ENCODE measurements at regions not wholly inside any gene's neighbourhood (a gene's known extent, or its start where the extent isn't known, plus 50 kb on each side); places are given as distances from the start of the nearest gene placed in this dataset.

DNA sequence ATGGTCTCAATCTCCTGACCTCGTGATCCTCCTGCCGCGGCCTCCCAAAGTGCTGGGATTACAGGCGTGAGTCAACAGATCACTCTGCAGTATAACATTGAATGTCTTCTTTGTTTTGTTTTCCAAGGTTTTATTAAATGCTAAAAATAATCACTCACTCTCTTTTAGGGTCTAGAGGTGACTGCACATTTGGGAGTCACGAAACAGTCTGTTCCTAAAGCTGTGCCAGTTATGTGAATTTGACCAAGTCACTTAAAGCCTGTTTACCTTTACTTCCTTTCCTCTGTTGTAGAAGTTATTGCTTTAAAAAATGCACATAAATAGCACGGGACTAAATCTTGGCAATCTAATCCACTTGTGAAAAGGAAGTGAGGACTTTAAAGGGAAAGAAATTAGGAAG lies 304.9 kb upstream of the PTGER4 start:
- Histone ChIP-seq H4K20me1 (ENCODE audit: control insufficient read depth, insufficient read depth, insufficient read length) (no peaks in the 10 kb centered on the region), H2BK15ac (ENCODE audit: low read depth, low read length) (no peak overlapping the region), H3K27me3 (ENCODE audit: insufficient read depth, low read length) (no peaks in the 10 kb centered on the region), H2BK20ac (ENCODE audit: low read depth, low read length, poor library complexity, severe bottlenecking) (no peak overlapping the region), H3K4me2 (ENCODE audit: insufficient read depth, insufficient read length, low read length) (no peak overlapping the region), H4K5ac (ENCODE audit: insufficient read length, low read depth, low read length) (no peak overlapping the region), H3K79me1 (ENCODE audit: insufficient read depth, low read depth, low read length, poor library complexity, severe bottlenecking) (no peaks in the 10 kb centered on the region), H4K8ac (replicated peaks; ENCODE audit: insufficient read length, low read depth, low read length) (no peak overlapping the region), H3K14ac (ENCODE audit: insufficient read depth, low read length) (no peak overlapping the region), H3K23me2 (ENCODE audit: insufficient read length, low read depth, low read length, poor library complexity, severe bottlenecking) (no peaks in the 10 kb centered on the region), H3K9ac (ENCODE audit: extremely low read depth, insufficient read length, low read length) (no peak overlapping the region), H2BK5ac (ENCODE audit: insufficient read length, low read length) (no peak overlapping the region), H3K27ac (ENCODE audit: insufficient read length, low read depth, low read length) (no peak overlapping the region), H3K56ac (ENCODE audit: insufficient read length, low read depth, low read length) (no peak overlapping the region), H3T11ph (ENCODE audit: low read length) (no peak overlapping the region), H3K9me3 (ENCODE audit: control insufficient read depth, low read depth, low read length) (no peaks in the 10 kb centered on the region), H3K4me1 (ENCODE audit: insufficient read depth, low read length) (no peaks in the 10 kb centered on the region), H2AFZ (ENCODE audit: low read length) (no peak overlapping the region), H4K91ac (ENCODE audit: insufficient read length, low read depth, low read length) (no peak overlapping the region), H3K79me2 (ENCODE audit: insufficient read depth, low read length) (no peaks in the 10 kb centered on the region), H2AK5ac (ENCODE audit: insufficient read length, low read length) (no peak overlapping the region), H3K4ac (ENCODE audit: low read depth, low read length) (no peak overlapping the region), H2BK120ac (ENCODE audit: low read depth, low read length, poor library complexity, severe bottlenecking) (no peak overlapping the region), H3K23ac (ENCODE audit: insufficient read length, low read depth, low read length) (no peak overlapping the region), H2BK12ac (ENCODE audit: insufficient read length, low read depth, low read length) (no peak overlapping the region), H3K18ac (ENCODE audit: insufficient read length, low read depth, low read length) (no peak overlapping the region)
- TF ChIP-seq, protein P1, sequence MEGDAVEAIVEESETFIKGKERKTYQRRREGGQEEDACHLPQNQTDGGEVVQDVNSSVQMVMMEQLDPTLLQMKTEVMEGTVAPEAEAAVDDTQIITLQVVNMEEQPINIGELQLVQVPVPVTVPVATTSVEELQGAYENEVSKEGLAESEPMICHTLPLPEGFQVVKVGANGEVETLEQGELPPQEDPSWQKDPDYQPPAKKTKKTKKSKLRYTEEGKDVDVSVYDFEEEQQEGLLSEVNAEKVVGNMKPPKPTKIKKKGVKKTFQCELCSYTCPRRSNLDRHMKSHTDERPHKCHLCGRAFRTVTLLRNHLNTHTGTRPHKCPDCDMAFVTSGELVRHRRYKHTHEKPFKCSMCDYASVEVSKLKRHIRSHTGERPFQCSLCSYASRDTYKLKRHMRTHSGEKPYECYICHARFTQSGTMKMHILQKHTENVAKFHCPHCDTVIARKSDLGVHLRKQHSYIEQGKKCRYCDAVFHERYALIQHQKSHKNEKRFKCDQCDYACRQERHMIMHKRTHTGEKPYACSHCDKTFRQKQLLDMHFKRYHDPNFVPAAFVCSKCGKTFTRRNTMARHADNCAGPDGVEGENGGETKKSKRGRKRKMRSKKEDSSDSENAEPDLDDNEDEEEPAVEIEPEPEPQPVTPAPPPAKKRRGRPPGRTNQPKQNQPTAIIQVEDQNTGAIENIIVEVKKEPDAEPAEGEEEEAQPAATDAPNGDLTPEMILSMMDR (conservative IDR thresholded peaks at IDR 0.05) = no peak
- Mint-ChIP-seq H3K4me3 (no peak overlapping the region), H3K4me1 (no peaks in the 10 kb centered on the region), H3K9me3 (no peaks in the 10 kb centered on the region), H3K36me3 (ENCODE audit: insufficient read depth in 1 of 3, low read depth in 3 of 3) (no peaks in the 10 kb centered on the region), H3K27ac (no peak overlapping the region), H3K27me3 (ENCODE audit: low read depth) (no peaks in the 10 kb centered on the region)
- DNase-seq = no peak
- WGBS (ENCODE audit: extremely low coverage, insufficient read length, low lambda C conversion rate) = no CpG with 5 or more reads among the region's 6 CpGs

Data from H9 (cell line).